ENCODE measurements at regions not wholly inside any gene's neighbourhood (a gene's known extent, or its start where the extent isn't known, plus 50 kb on each side); places are given as distances from the start of the nearest gene placed in this dataset.

- no peak overlapping the region for H3K27ac Mint-ChIP-seq (ENCODE audit: unreplicated experiment)
- peaks cover 5% of the 10 kb centered on the region for H3K27me3 Mint-ChIP-seq (ENCODE audit: unreplicated experiment)
- H3K36me3 Mint-ChIP-seq (ENCODE audit: unreplicated experiment) = no peaks in the 10 kb centered on the region
These were observed 77.4 kb upstream of the ARHGAP28 start for GRCh38 chr18:6652098-6652497.

GRCh38 chr18:6653880-6654279 is 75.6 kb upstream of the ARHGAP28 start:
- Mint-ChIP-seq H3K4me3 (ENCODE audit: unreplicated experiment) (no peak overlapping the region), H3K9me3 (ENCODE audit: unreplicated experiment) (peaks cover 1% of the 10 kb centered on the region), H3K27me3 (ENCODE audit: unreplicated experiment) (peaks cover 5% of the 10 kb centered on the region), H3K27ac (ENCODE audit: unreplicated experiment) (no peak overlapping the region), H3K36me3 (ENCODE audit: unreplicated experiment) (no peaks in the 10 kb centered on the region), H3K4me1 (ENCODE audit: low read depth, unreplicated experiment) (peaks cover 21% of the 10 kb centered on the region)
- no peak for TF ChIP-seq CTCF (IDR thresholded peaks at IDR 0.05; ENCODE audit: partially characterized antibody, unreplicated experiment)
- no peak for DNase-seq

More at GRCh38 chr18:6652098-6652497, 77.4 kb upstream of the ARHGAP28 start:
- Mint-ChIP-seq H3K4me3 (ENCODE audit: unreplicated experiment) (no peak overlapping the region), H3K9me3 (ENCODE audit: unreplicated experiment) (peaks cover 1% of the 10 kb centered on the region), H3K4me1 (ENCODE audit: low read depth, unreplicated experiment) (peaks cover 22% of the 10 kb centered on the region)
- TF ChIP-seq CTCF (IDR thresholded peaks at IDR 0.05; ENCODE audit: partially characterized antibody, unreplicated experiment) = no peak
- DNase-seq = no peak

GRCh38 chr18:6659963-6660725 is 69.4 kb upstream of the ARHGAP28 start:
- Mint-ChIP-seq H3K27ac (ENCODE audit: unreplicated experiment) (peak overlapping the region; percentile 28), H3K27me3 (ENCODE audit: unreplicated experiment) (peaks cover 2% of the 10 kb centered on the region), H3K4me3 (ENCODE audit: unreplicated experiment) (peak overlapping the region; percentile 43), H3K36me3 (ENCODE audit: unreplicated experiment) (no peaks in the 10 kb centered on the region), H3K4me1 (ENCODE audit: low read depth, unreplicated experiment) (peaks cover 18% of the 10 kb centered on the region), H3K9me3 (ENCODE audit: unreplicated experiment) (peaks cover 1% of the 10 kb centered on the region)
- no peak for DNase-seq
- TF ChIP-seq CTCF (IDR thresholded peaks at IDR 0.05; ENCODE audit: partially characterized antibody, unreplicated experiment) = no peak

- TF ChIP-seq CTCF (IDR thresholded peaks at IDR 0.05; ENCODE audit: partially characterized antibody, unreplicated experiment) = no peak
- no peaks in the 10 kb centered on the region for H3K27me3 Mint-ChIP-seq (ENCODE audit: unreplicated experiment)
- H3K36me3 Mint-ChIP-seq (ENCODE audit: unreplicated experiment) = no peaks in the 10 kb centered on the region
- peaks cover 20% of the 10 kb centered on the region for H3K4me1 Mint-ChIP-seq (ENCODE audit: low read depth, unreplicated experiment)
- H3K4me3 Mint-ChIP-seq (ENCODE audit: unreplicated experiment) = no peak overlapping the region
- H3K27ac Mint-ChIP-seq (ENCODE audit: unreplicated experiment) = peak overlapping the region; percentile 41
- no peaks in the 10 kb centered on the region for H3K9me3 Mint-ChIP-seq (ENCODE audit: unreplicated experiment)
- no peak for DNase-seq
These were observed 67.7 kb upstream of the ARHGAP28 start for GRCh38 chr18:6661692-6662415.

All from glutamatergic neuron (in vitro differentiated cells).